GM21576 (cell line): ENCODE measurements at regions not wholly inside any gene's neighbourhood (a gene's known extent, or its start where the extent isn't known, plus 50 kb on each side); places are given as distances from the start of the nearest gene placed in this dataset.
"Not testable (repeated sequence)": the region's sequence is repeated elsewhere in the genome, so short reads cannot be mapped to it uniquely, and the experiment has no call there.

Source experiments
- ATAC-seq: cut with Tn5 transposase; IDR thresholded peaks from one replicate; pipeline ENCODE4 v1.9.1; 2021; ENCODE audit warnings: mild to moderate bottlenecking, moderate library complexity; ENCODE audit not compliant: unreplicated experiment

- ATAC-seq: not testable (repeated sequence)
Observed at GRCh38 chr10:8415029-8415428, 360.5 kb downstream of the GATA3 start.

- ATAC-seq: no peak
Observed at GRCh38 chr10:8416192-8416701, 361.8 kb downstream of the GATA3 start.

GRCh38 chr10:8416760-8417159, 362.3 kb downstream of the GATA3 start:
- ATAC-seq: no peak

GRCh38 chr10:8417631-8418030, 363.1 kb downstream of the GATA3 start:
- ATAC-seq: no peak

- ATAC-seq: no peak
Observed at GRCh38 chr10:8418631-8419030, 364.1 kb downstream of the GATA3 start.

GRCh38 chr10:8420182-8420581, 365.7 kb downstream of the GATA3 start:
- no peak for ATAC-seq

GRCh38 chr10:8424555-8425211, 370.2 kb downstream of the GATA3 start:
- no peak for ATAC-seq

- ATAC-seq: no peak
Observed at GRCh38 chr10:8428654-8429053, 374.2 kb downstream of the GATA3 start.

GRCh38 chr10:8430321-8430720, 375.8 kb downstream of the GATA3 start:
- no peak for ATAC-seq

GRCh38 chr10:8431511-8431910, 377.0 kb downstream of the GATA3 start:
- ATAC-seq: no peak

- no peak for ATAC-seq
Observed at GRCh38 chr10:8435186-8436055, 380.9 kb downstream of the GATA3 start.

- ATAC-seq: no peak
Observed at GRCh38 chr10:8437896-8438295, 383.4 kb downstream of the GATA3 start.

GRCh38 chr10:8438603-8439002, 384.1 kb downstream of the GATA3 start:
- ATAC-seq: no peak

GRCh38 chr10:8439040-8439439, 384.6 kb downstream of the GATA3 start:
- no peak for ATAC-seq

- ATAC-seq: no peak
Observed at GRCh38 chr10:8444630-8445029, 390.1 kb downstream of the GATA3 start.

- no peak for ATAC-seq
Observed at GRCh38 chr10:8445353-8445752, 390.9 kb downstream of the GATA3 start.

GRCh38 chr10:8449909-8450308, 395.4 kb downstream of the GATA3 start:
- ATAC-seq: no peak

GRCh38 chr10:8453587-8453986, 399.1 kb downstream of the GATA3 start:
- ATAC-seq: no peak

GRCh38 chr10:8454357-8454756, 399.9 kb downstream of the GATA3 start:
- ATAC-seq: no peak

GRCh38 chr10:8455181-8455580, 400.7 kb downstream of the GATA3 start:
- no peak for ATAC-seq

GRCh38 chr10:8456386-8456785, 401.9 kb downstream of the GATA3 start:
- ATAC-seq: no peak

- no peak for ATAC-seq
Observed at GRCh38 chr10:8460626-8461025, 406.1 kb downstream of the GATA3 start.
